ENCODE measurements at regions not wholly inside any gene's neighbourhood (a gene's known extent, or its start where the extent isn't known, plus 50 kb on each side); places are given as distances from the start of the nearest gene placed in this dataset.

GRCh38 chr13:63425131-63425530 lies 2009.5 kb upstream of the PCDH20 start:
- TF ChIP-seq USF1 (CRISPR knock-in tag; IDR thresholded peaks at IDR 0.05) (no peak), USF2 (CRISPR knock-in tag; IDR thresholded peaks at IDR 0.05) (no peak), ATF1 (CRISPR knock-in tag; IDR thresholded peaks at IDR 0.05) (no peak), CTCF (IDR thresholded peaks at IDR 0.05) (no peak), RELA (CRISPR knock-in tag; IDR thresholded peaks at IDR 0.05; ENCODE audit: borderline replicate concordance) (no peak), NR3C1 (CRISPR knock-in tag; conservative IDR thresholded peaks at IDR 0.05; ENCODE audit: low read depth) (no peak), TCF7 (CRISPR knock-in tag; IDR thresholded peaks at IDR 0.05; ENCODE audit: low read depth) (no peak), E2F4 (CRISPR knock-in tag; IDR thresholded peaks at IDR 0.05; ENCODE audit: borderline replicate concordance, low read depth) (no peak), NFYB (CRISPR knock-in tag; conservative IDR thresholded peaks at IDR 0.05; ENCODE audit: low read depth) (no peak), CBFB (CRISPR knock-in tag; IDR thresholded peaks at IDR 0.05; ENCODE audit: low read depth) (no peak), ZNF416 (CRISPR knock-in tag; IDR thresholded peaks at IDR 0.05) (no peak)
